ENCODE measurements at regions not wholly inside any gene's neighbourhood (a gene's known extent, or its start where the extent isn't known, plus 50 kb on each side); places are given as distances from the start of the nearest gene placed in this dataset.

DNA sequence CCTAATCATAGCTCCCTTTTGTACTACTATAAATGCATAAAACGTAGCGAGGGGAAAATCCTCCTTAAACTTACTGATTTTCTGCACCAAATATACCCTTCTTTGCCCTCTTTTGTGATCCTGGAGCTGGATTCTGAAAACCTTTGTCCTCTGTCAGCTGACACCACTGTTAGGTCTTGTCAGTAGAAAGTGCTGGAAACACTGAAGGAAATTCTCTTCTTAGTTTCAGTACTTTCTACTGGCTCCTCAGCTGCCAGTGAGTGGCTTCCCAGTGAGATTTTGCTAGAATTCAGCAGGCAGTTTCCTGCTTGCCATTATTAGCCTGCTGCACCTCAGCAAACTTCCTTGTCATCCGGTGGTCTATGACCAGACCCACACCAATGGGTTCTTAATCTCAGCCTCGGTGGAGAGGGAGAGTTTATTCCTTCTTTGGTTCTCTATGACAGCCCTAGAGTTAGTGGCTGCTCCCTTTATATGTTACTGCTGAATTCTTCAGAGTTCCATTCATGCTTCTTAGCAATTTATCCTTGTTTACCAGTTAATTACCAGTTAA lies 476.2 kb downstream of the FSCB start:
- H3K27ac ChIP-seq (ENCODE audit: low read depth in 1 of 3, low read length in 2 of 3), result peak overlapping the region in 1 of 3 donors; percentile 26
- no peaks in the 10 kb centered on the region for H3K36me3 ChIP-seq (ENCODE audit: control insufficient read depth in 3 of 3, insufficient read depth in 2 of 3, low read depth in 1 of 3, low read length in 3 of 3)
- no peaks in the 10 kb centered on the region for H3K9me3 ChIP-seq (ENCODE audit: control insufficient read depth in 2 of 2, insufficient read depth in 1 of 2, low read depth in 1 of 2, low read length in 1 of 2)
- no peaks in the 10 kb centered on the region for H3K27me3 ChIP-seq (ENCODE audit: control insufficient read depth in 3 of 3, insufficient read depth in 3 of 3, low read length in 3 of 3)
- peaks cover 0 to 10% (median 0%) of the 10 kb centered on the region in 3 donors for H3K4me1 ChIP-seq (ENCODE audit: control insufficient read depth in 3 of 3, insufficient read depth in 2 of 3, low read depth in 1 of 3, low read length in 2 of 3)
- FAIRE-seq (no peak), DNase-seq (peak in 1 of 2 donors; percentile 40)
- 37 to 41% (median 38%) methylated on average over 4 of the region's 4 CpGs for WGBS, 3 donors
- no peak overlapping the region for H3K4me3 ChIP-seq (ENCODE audit: low read depth in 1 of 3, low read length in 3 of 3)

DNA sequence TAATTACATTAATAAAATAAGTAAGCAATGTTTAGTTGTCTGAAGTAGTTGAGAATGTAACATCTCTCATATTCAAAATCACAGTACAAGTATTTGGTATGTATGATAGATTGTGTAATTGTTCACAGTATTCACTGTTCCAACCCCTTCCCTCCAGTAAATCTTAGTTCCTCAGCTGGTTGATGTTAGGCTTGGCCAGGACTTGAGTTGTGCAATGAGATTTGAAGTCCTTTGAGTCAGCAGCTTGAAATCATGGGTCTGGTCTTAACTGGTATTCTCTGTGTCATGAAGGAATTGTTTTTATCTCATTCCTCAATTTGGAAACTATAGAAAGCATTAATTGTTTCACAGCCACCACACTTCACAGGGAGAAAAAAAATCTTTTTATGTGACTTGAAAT lies 477.1 kb downstream of the FSCB start:
- H3K27ac ChIP-seq (ENCODE audit: low read depth in 1 of 3, low read length in 2 of 3), result no peak overlapping the region
- no peak for FAIRE-seq

DNA sequence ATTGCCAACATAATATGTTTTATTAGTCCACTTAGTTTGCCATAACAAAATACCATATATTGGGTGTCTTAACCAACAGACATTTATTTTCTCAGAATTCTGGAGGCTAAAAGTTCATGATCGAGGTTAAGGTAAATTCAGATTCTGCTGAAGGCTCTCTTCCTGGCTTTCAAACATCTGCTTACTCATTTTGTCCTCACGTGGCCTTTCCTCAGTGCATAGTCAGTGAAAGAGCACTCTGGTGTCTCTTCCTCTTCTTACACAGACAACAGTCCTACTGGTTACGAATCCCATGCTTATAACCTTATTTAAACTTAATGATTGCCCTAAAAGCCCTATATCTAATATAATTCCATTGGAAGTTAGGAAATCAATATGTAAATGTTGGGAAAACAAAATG lies 479.7 kb downstream of the FSCB start:
- FAIRE-seq (no peak), DNase-seq (no peak)
- Histone ChIP-seq H3K4me1 (ENCODE audit: control insufficient read depth in 3 of 3, insufficient read depth in 2 of 3, low read depth in 1 of 3, low read length in 2 of 3) (peaks cover 0 to 10% (median 0%) of the 10 kb centered on the region in 3 donors), H3K36me3 (ENCODE audit: control insufficient read depth in 3 of 3, insufficient read depth in 2 of 3, low read depth in 1 of 3, low read length in 3 of 3) (no peaks in the 10 kb centered on the region), H3K27ac (ENCODE audit: low read depth in 1 of 3, low read length in 2 of 3) (no peak overlapping the region), H3K4me3 (ENCODE audit: low read depth in 1 of 3, low read length in 3 of 3) (no peak overlapping the region), H3K27me3 (ENCODE audit: control insufficient read depth in 3 of 3, insufficient read depth in 3 of 3, low read length in 3 of 3) (no peaks in the 10 kb centered on the region), H3K9me3 (ENCODE audit: control insufficient read depth in 2 of 2, insufficient read depth in 1 of 2, low read depth in 1 of 2, low read length in 1 of 2) (no peaks in the 10 kb centered on the region)
- WGBS, 3 donors, result 18 to 34% (median 32%) methylated on average over 3 of the region's 3 CpGs

More for the DNA sequence above, 477.1 kb downstream of the FSCB start:
- peaks cover 0 to 10% (median 0%) of the 10 kb centered on the region in 3 donors for H3K4me1 ChIP-seq (ENCODE audit: control insufficient read depth in 3 of 3, insufficient read depth in 2 of 3, low read depth in 1 of 3, low read length in 2 of 3)
- H3K4me3 ChIP-seq (ENCODE audit: low read depth in 1 of 3, low read length in 3 of 3), result no peak overlapping the region
- H3K36me3 ChIP-seq (ENCODE audit: control insufficient read depth in 3 of 3, insufficient read depth in 2 of 3, low read depth in 1 of 3, low read length in 3 of 3), result no peaks in the 10 kb centered on the region
- no peaks in the 10 kb centered on the region for H3K27me3 ChIP-seq (ENCODE audit: control insufficient read depth in 3 of 3, insufficient read depth in 3 of 3, low read length in 3 of 3)
- H3K9me3 ChIP-seq (ENCODE audit: control insufficient read depth in 2 of 2, insufficient read depth in 1 of 2, low read depth in 1 of 2, low read length in 1 of 2), result no peaks in the 10 kb centered on the region
- peak in 1 of 2 donors; percentile 47 for DNase-seq

DNA sequence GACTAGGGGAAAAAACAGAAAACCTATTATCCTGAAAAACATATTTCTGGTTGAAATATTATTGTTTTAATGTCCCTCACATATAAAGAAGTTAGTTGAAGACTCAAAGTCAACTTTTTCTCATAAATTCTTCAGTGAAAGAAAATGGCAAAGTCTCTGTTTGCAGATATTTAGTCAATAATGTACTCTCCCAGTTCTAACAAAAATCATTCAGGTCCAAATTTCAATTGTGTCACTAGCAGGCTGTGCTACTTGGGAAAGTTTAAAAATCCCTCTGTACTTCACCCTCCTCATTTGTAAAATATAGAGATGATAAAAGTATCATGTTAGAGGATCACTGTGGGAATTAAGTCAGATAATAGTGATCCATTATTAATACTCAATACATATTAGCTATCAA lies 496.5 kb downstream of the FSCB start:
- Histone ChIP-seq H3K36me3 (ENCODE audit: control insufficient read depth in 3 of 3, insufficient read depth in 2 of 3, low read depth in 1 of 3, low read length in 3 of 3) (no peaks in the 10 kb centered on the region), H3K4me1 (ENCODE audit: control insufficient read depth in 3 of 3, insufficient read depth in 2 of 3, low read depth in 1 of 3, low read length in 2 of 3) (no peaks in the 10 kb centered on the region), H3K4me3 (ENCODE audit: low read depth in 1 of 3, low read length in 3 of 3) (no peak overlapping the region), H3K27me3 (ENCODE audit: control insufficient read depth in 3 of 3, insufficient read depth in 3 of 3, low read length in 3 of 3) (no peaks in the 10 kb centered on the region), H3K27ac (ENCODE audit: low read depth in 1 of 3, low read length in 2 of 3) (no peak overlapping the region), H3K9me3 (ENCODE audit: control insufficient read depth in 2 of 2, insufficient read depth in 1 of 2, low read depth in 1 of 2, low read length in 1 of 2) (no peaks in the 10 kb centered on the region)
- FAIRE-seq (no peak), DNase-seq (no peak)

DNA sequence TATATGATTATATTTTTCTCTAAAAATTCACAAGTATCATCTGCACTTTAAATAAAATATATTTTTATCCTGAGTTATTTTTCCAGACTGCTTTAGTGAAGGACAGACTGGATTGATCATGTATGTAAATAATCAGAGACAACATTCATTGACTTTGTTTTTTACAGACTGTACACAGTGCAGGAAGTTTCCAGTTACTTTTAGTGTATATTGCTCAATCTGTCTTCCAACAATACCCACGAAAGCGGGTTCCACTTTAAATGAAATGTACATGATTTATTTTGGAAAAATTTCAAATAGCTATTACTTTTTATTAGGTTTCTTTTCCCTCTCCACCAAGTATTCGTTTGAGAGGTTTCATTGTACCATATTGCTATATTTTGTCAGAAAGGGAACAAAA lies 497.0 kb downstream of the FSCB start:
- H3K4me1 ChIP-seq (ENCODE audit: control insufficient read depth in 3 of 3, insufficient read depth in 2 of 3, low read depth in 1 of 3, low read length in 2 of 3), result no peaks in the 10 kb centered on the region
- no peak overlapping the region for H3K27ac ChIP-seq (ENCODE audit: low read depth in 1 of 3, low read length in 2 of 3)
- H3K9me3 ChIP-seq (ENCODE audit: control insufficient read depth in 2 of 2, insufficient read depth in 1 of 2, low read depth in 1 of 2, low read length in 1 of 2), result no peaks in the 10 kb centered on the region
- H3K4me3 ChIP-seq (ENCODE audit: low read depth in 1 of 3, low read length in 3 of 3), result no peak overlapping the region
- WGBS, 3 donors, result 50 to 52% (median 51%) methylated on average over 3 of the region's 3 CpGs
- H3K36me3 ChIP-seq (ENCODE audit: control insufficient read depth in 3 of 3, insufficient read depth in 2 of 3, low read depth in 1 of 3, low read length in 3 of 3), result no peaks in the 10 kb centered on the region
- DNase-seq, result no peak
- H3K27me3 ChIP-seq (ENCODE audit: control insufficient read depth in 3 of 3, insufficient read depth in 3 of 3, low read length in 3 of 3), result no peaks in the 10 kb centered on the region
- FAIRE-seq, result no peak

DNA sequence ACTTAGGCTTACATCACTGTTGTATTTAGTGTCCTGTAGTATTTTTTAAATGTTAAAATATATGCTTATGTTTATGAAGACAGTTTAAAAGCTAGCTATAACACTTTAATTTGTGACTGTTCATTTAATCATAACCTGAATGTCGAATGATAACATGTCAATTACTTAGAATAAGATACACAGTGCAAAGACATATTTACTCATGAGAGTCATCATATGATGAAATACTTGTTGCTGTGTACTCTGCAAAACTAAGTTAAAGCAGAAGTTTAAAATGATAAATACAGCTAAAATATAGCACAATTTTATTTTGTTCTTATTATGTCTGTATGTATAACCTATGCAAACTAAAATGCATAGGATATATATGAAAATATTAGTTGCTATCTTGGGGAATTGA lies 497.4 kb downstream of the FSCB start:
- peaks cover 0 to 2% of the 10 kb centered on the region in 2 donors for H3K9me3 ChIP-seq (ENCODE audit: control insufficient read depth in 2 of 2, insufficient read depth in 1 of 2, low read depth in 1 of 2, low read length in 1 of 2)
- DNase-seq (no peak), FAIRE-seq (no peak)
- no peaks in the 10 kb centered on the region for H3K4me1 ChIP-seq (ENCODE audit: control insufficient read depth in 3 of 3, insufficient read depth in 2 of 3, low read depth in 1 of 3, low read length in 2 of 3)
- no peaks in the 10 kb centered on the region for H3K36me3 ChIP-seq (ENCODE audit: control insufficient read depth in 3 of 3, insufficient read depth in 2 of 3, low read depth in 1 of 3, low read length in 3 of 3)
- no peak overlapping the region for H3K4me3 ChIP-seq (ENCODE audit: low read depth in 1 of 3, low read length in 3 of 3)
- H3K27ac ChIP-seq (ENCODE audit: low read depth in 1 of 3, low read length in 2 of 3), result no peak overlapping the region
- no peaks in the 10 kb centered on the region for H3K27me3 ChIP-seq (ENCODE audit: control insufficient read depth in 3 of 3, insufficient read depth in 3 of 3, low read length in 3 of 3)
- WGBS, 3 donors, result 18 to 47% (median 21%) methylated on average over 1 of the region's 1 CpG

DNA sequence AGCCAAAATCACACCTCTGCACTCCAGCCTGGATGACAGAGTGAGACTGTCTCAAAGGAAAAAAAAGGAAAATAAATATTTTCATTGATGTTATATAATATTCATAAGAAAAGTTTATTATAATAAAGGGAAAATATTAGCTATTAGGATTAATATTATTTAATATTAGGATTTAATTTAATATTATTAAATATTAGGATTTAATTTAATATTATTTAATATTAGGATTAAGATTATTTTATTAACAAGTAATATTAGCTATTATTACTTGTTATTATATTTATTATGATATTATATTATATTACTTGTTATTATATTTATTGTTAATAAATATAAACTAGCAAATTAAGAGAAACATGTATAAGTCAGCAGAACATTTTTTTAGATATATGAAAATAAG lies 518.1 kb downstream of the FSCB start:
- no peak overlapping the region for H3K4me3 ChIP-seq (ENCODE audit: low read depth in 1 of 3, low read length in 3 of 3)
- no peak overlapping the region for H3K27ac ChIP-seq (ENCODE audit: low read depth in 1 of 3, low read length in 2 of 3)
- DNase-seq (no peak), FAIRE-seq (peak; percentile 85)
- H3K4me1 ChIP-seq (ENCODE audit: control insufficient read depth in 3 of 3, insufficient read depth in 2 of 3, low read depth in 1 of 3, low read length in 2 of 3), result no peaks in the 10 kb centered on the region
- no peaks in the 10 kb centered on the region for H3K27me3 ChIP-seq (ENCODE audit: control insufficient read depth in 3 of 3, insufficient read depth in 3 of 3, low read length in 3 of 3)
- H3K9me3 ChIP-seq (ENCODE audit: control insufficient read depth in 2 of 2, insufficient read depth in 1 of 2, low read depth in 1 of 2, low read length in 1 of 2), result no peaks in the 10 kb centered on the region
- no peaks in the 10 kb centered on the region for H3K36me3 ChIP-seq (ENCODE audit: control insufficient read depth in 3 of 3, insufficient read depth in 2 of 3, low read depth in 1 of 3, low read length in 3 of 3)

DNA sequence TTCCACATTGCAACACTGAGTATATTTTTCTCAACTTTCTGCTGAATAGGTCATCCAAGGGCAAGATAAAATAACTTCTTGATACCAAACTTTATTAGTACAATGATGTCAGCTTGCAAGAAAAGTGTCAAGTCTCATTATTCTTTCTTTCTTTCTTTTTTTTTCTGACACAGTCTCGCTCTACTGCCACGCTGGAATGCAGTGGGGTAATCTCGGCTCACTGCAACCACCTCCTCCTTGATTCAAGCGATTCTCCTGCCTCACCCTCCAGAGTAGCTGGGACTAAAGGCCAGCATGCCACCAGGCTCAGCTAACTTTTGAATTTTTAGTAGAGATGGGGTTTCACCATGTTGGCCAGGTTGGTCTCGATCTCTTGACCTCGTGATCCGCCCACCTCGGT lies 523.4 kb downstream of the FSCB start:
- H3K4me1 ChIP-seq (ENCODE audit: control insufficient read depth in 3 of 3, insufficient read depth in 2 of 3, low read depth in 1 of 3, low read length in 2 of 3), result peaks cover 0 to 3% (median 0%) of the 10 kb centered on the region in 3 donors
- no peaks in the 10 kb centered on the region for H3K36me3 ChIP-seq (ENCODE audit: control insufficient read depth in 3 of 3, insufficient read depth in 2 of 3, low read depth in 1 of 3, low read length in 3 of 3)
- H3K27ac ChIP-seq (ENCODE audit: low read depth in 1 of 3, low read length in 2 of 3), result no peak overlapping the region
- no peak overlapping the region for H3K4me3 ChIP-seq (ENCODE audit: low read depth in 1 of 3, low read length in 3 of 3)
- DNase-seq, result no peak
- no peak for FAIRE-seq
- 85 to 90% (median 88%) methylated on average over 8 of the region's 8 CpGs for WGBS, 3 donors
- H3K27me3 ChIP-seq (ENCODE audit: control insufficient read depth in 3 of 3, insufficient read depth in 3 of 3, low read length in 3 of 3), result no peaks in the 10 kb centered on the region
- H3K9me3 ChIP-seq (ENCODE audit: control insufficient read depth in 2 of 2, insufficient read depth in 1 of 2, low read depth in 1 of 2, low read length in 1 of 2), result peaks cover 0 to 5% of the 10 kb centered on the region in 2 donors

DNA sequence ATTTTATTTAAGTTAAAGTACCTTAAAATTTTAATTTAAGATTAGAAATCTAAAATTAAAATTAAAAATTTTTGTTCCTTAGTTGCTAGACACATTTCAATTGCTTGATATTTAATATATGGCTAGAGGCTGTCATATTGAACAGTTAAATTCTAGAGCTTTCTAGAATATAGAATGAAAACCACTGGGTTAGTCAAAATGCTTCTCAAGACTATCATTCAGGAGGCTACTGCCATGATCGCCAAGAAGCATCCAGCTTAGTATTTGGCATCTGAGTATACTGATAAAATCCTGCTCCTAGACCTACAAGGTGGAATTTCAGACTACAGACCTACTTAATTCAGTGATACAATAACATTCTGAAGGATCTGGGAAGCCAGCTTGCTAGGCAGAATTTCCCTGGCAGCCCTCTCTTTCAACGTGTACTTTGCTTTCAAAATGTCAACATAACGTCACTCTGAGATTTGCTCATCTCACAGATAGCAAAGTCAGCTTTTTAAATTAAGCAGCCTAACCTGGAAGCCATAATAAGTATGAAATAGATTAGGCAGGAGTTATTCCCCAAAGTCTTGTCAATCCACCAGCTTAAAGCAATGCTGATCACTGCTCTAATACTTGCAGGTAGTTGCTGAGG lies 525.8 kb downstream of the FSCB start:
- FAIRE-seq, result no peak
- peak overlapping the region in 1 of 3 donors; percentile 68 for H3K27ac ChIP-seq (ENCODE audit: low read depth in 1 of 3, low read length in 2 of 3)
- WGBS, 3 donors, result 35 to 62% (median 41%) methylated on average over 3 of the region's 3 CpGs
- H3K4me3 ChIP-seq (ENCODE audit: low read depth in 1 of 3, low read length in 3 of 3), result no peak overlapping the region
- no peaks in the 10 kb centered on the region for H3K36me3 ChIP-seq (ENCODE audit: control insufficient read depth in 3 of 3, insufficient read depth in 2 of 3, low read depth in 1 of 3, low read length in 3 of 3)
- H3K27me3 ChIP-seq (ENCODE audit: control insufficient read depth in 3 of 3, insufficient read depth in 3 of 3, low read length in 3 of 3), result no peaks in the 10 kb centered on the region
- peaks cover 0 to 5% of the 10 kb centered on the region in 2 donors for H3K9me3 ChIP-seq (ENCODE audit: control insufficient read depth in 2 of 2, insufficient read depth in 1 of 2, low read depth in 1 of 2, low read length in 1 of 2)
- DNase-seq, result peak in 1 of 2 donors; percentile 72
- peaks cover 0 to 3% (median 0%) of the 10 kb centered on the region in 3 donors for H3K4me1 ChIP-seq (ENCODE audit: control insufficient read depth in 3 of 3, insufficient read depth in 2 of 3, low read depth in 1 of 3, low read length in 2 of 3)

Measured in small intestine (tissue), 7 donors.